Kidney (tissue), 13 donors: ENCODE measurements at regions not wholly inside any gene's neighbourhood (a gene's known extent, or its start where the extent isn't known, plus 50 kb on each side); places are given as distances from the start of the nearest gene placed in this dataset.

Source experiments
- DNase-seq, 5 donors: peaks; one replicate each; pipeline ENCODE4 v3.0.0-alpha.2; 2013 to 2020
- FAIRE-seq: peaks from 2 replicates; lab custom pipeline; 2012; peaks lifted over from hg19 to GRCh38; lab: Jason Lieb, UNC
- H3K27ac ChIP-seq, 2 donors: one replicate each; pipeline ENCODE4 v1.7.0; 2013; ENCODE audit warnings: low read depth in 2 of 2, low read length in 2 of 2, inconsistent platforms in 1 of 2
- H3K27me3 ChIP-seq: one replicate; pipeline ENCODE4 v1.7.1; 2013; ENCODE audit warnings: low read length, inconsistent platforms; ENCODE audit not compliant: control insufficient read depth, insufficient read depth
- H3K36me3 ChIP-seq, 3 donors: one replicate each; pipeline versions ENCODE4 v1.7.0 to v1.7.1; 2013; ENCODE audit warnings: low read length in 3 of 3, control low read depth in 1 of 3, inconsistent platforms in 1 of 3; ENCODE audit not compliant: insufficient read depth in 3 of 3, control insufficient read depth in 2 of 3
- H3K4me1 ChIP-seq, 3 donors: one replicate each; pipeline versions ENCODE4 v1.7.0 to v1.7.1; 2013; ENCODE audit warnings: low read length in 3 of 3, inconsistent platforms in 1 of 3, low read depth in 1 of 3; ENCODE audit not compliant: control insufficient read depth in 2 of 3, insufficient read depth in 2 of 3
- H3K4me3 ChIP-seq, 3 donors: one replicate each; pipeline versions ENCODE4 v1.7.0 to v1.8.1; 2013; ENCODE audit warnings: low read length in 3 of 3, control low read depth in 1 of 3, inconsistent platforms in 1 of 3
- H3K9ac ChIP-seq, 3 donors: one replicate each; pipeline versions ENCODE4 v1.7.0 to v1.7.1; 2013; ENCODE audit warnings: low read length in 3 of 3, control low read depth in 1 of 3, inconsistent platforms in 1 of 3
- H3K9me3 ChIP-seq, 3 donors: one replicate each; pipeline versions ENCODE4 v1.7.0 to v1.7.1; 2013; ENCODE audit warnings: low read length in 3 of 3, control low read depth in 1 of 3, inconsistent platforms in 1 of 3; ENCODE audit not compliant: control insufficient read depth in 2 of 3, insufficient read depth in 1 of 3
- intact Hi-C: fragments of 100-400 bp; cut with DNase I; formaldehyde crosslinking; loops from one replicate; pipeline ENCODE4 v1.11.1; 2022
- TF ChIP-seq, protein P1 (sequence below): IDR thresholded peaks from 3 replicates; pipeline ENCODE4 v1.5.1; 2012; ENCODE audit warnings: mild to moderate bottlenecking, moderate library complexity, borderline replicate concordance; ENCODE audit not compliant: insufficient read depth; ENCODE audit errors: extremely low read depth
- donor health status: control.
- donor health status: control.
- donor health status: control.
- donor health status: control.
- donor health status: control.
- donor health status: DM: yes; HTN: yes; CAD: no.
- donor health status: Normal renal cell carcinoma (clear cell type).

- H3K27ac ChIP-seq, result no peak overlapping the region
- intact Hi-C loops, result no loop called here
- no peaks in the 10 kb centered on the region for H3K4me1 ChIP-seq
- H3K27me3 ChIP-seq, result no peaks in the 10 kb centered on the region
- no peak overlapping the region for H3K4me3 ChIP-seq
- DNase-seq (no peak), FAIRE-seq (no peak)
- no peaks in the 10 kb centered on the region for H3K36me3 ChIP-seq
- H3K9ac ChIP-seq, result no peak overlapping the region
- TF ChIP-seq, protein P1, sequence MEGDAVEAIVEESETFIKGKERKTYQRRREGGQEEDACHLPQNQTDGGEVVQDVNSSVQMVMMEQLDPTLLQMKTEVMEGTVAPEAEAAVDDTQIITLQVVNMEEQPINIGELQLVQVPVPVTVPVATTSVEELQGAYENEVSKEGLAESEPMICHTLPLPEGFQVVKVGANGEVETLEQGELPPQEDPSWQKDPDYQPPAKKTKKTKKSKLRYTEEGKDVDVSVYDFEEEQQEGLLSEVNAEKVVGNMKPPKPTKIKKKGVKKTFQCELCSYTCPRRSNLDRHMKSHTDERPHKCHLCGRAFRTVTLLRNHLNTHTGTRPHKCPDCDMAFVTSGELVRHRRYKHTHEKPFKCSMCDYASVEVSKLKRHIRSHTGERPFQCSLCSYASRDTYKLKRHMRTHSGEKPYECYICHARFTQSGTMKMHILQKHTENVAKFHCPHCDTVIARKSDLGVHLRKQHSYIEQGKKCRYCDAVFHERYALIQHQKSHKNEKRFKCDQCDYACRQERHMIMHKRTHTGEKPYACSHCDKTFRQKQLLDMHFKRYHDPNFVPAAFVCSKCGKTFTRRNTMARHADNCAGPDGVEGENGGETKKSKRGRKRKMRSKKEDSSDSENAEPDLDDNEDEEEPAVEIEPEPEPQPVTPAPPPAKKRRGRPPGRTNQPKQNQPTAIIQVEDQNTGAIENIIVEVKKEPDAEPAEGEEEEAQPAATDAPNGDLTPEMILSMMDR, result no peak
- no peaks in the 10 kb centered on the region for H3K9me3 ChIP-seq
These were observed 506.8 kb downstream of the PDCD6IP start for GRCh38 chr3:34305266-34305665.

DNA sequence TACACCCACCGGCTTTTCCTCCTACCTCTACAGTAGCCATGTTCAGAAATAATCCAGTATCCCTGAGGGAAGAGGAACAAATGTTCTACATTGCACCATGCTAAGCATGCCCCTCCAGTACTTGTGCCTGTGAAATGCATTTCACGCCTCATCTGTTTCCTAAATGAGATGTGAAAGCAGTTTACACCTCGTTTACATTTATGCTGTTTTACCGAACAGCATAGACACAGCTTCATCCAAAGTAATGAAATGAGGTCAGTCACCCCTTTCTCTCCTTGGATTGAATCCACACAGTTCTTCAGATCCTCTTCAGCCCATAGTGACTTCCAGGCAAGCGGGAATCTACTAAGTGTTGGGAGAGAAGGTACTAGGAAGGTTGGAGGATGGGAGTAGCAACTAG is 514.3 kb downstream of the PDCD6IP start:
- Histone ChIP-seq H3K9me3 (no peaks in the 10 kb centered on the region), H3K9ac (no peak overlapping the region), H3K36me3 (no peaks in the 10 kb centered on the region), H3K4me1 (no peaks in the 10 kb centered on the region), H3K27ac (no peak overlapping the region), H3K4me3 (no peak overlapping the region), H3K27me3 (no peaks in the 10 kb centered on the region)
- FAIRE-seq (no peak), DNase-seq (peak in 2 of 5 donors; percentile 38 to 42)
- intact Hi-C loops, result no loop called here
- TF ChIP-seq, protein P1, result no peak

GRCh38 chr3:34319881-34320280 is 521.5 kb downstream of the PDCD6IP start:
- Histone ChIP-seq H3K27me3 (no peaks in the 10 kb centered on the region), H3K27ac (no peak overlapping the region), H3K36me3 (no peaks in the 10 kb centered on the region), H3K9ac (no peak overlapping the region), H3K9me3 (no peaks in the 10 kb centered on the region), H3K4me3 (no peak overlapping the region), H3K4me1 (no peaks in the 10 kb centered on the region)
- TF ChIP-seq, protein P1, result no peak
- DNase-seq, result no peak
- intact Hi-C loops, result no loop called here
- FAIRE-seq, result no peak

DNA sequence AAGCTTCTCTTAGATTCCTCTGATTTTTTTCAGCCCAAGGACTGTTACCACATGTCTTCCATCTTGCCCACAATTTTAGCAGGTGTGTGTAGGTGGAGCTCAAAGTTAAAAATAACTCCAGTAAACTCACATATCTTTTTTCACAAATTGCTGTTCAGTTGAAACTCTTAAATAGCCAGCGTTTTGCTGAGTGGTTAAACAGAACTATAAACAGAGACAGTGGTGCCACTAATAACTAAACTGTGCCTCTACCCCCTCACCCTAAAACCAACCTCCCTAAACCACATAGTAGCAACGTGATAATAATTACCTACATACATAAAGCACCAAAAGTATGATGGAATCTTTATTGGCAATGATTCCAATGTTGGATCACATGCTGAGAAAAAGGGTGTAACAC is 525.1 kb downstream of the PDCD6IP start:
- Histone ChIP-seq H3K4me3 (no peak overlapping the region), H3K9me3 (no peaks in the 10 kb centered on the region), H3K27me3 (no peaks in the 10 kb centered on the region), H3K27ac (no peak overlapping the region), H3K36me3 (no peaks in the 10 kb centered on the region), H3K9ac (no peak overlapping the region), H3K4me1 (no peaks in the 10 kb centered on the region)
- DNase-seq (no peak), FAIRE-seq (no peak)
- TF ChIP-seq, protein P1, result no peak
- intact Hi-C loops, result no loop called here
